Chondrocyte (in vitro differentiated cells): ENCODE measurements at regions not wholly inside any gene's neighbourhood (a gene's known extent, or its start where the extent isn't known, plus 50 kb on each side); places are given as distances from the start of the nearest gene placed in this dataset.

Experiments
- DNase-seq: peaks from one replicate; pipeline ENCODE4 v3.0.0; 2021; ENCODE audit warnings: mixed read lengths, low spot score
- H3K27ac Mint-ChIP-seq: one replicate; pipeline ENCODE4 v1.8.0; 2021; ENCODE audit warnings: mild to moderate bottlenecking, moderate library complexity, mixed read lengths; ENCODE audit not compliant: unreplicated experiment
- H3K27me3 Mint-ChIP-seq: 2 replicates; pipeline ENCODE4 v1.8.0; 2021; ENCODE audit warnings: low read depth, mixed read lengths
- H3K36me3 Mint-ChIP-seq: 2 replicates; pipeline ENCODE4 v1.8.0; 2021; ENCODE audit warnings: low read depth, mixed read lengths
- H3K4me1 Mint-ChIP-seq: 2 replicates; pipeline ENCODE4 v1.8.0; 2021; ENCODE audit warnings: low read depth, mild to moderate bottlenecking, mixed read lengths
- H3K4me3 Mint-ChIP-seq: one replicate; pipeline ENCODE4 v1.8.0; 2021; ENCODE audit warnings: mild to moderate bottlenecking, moderate library complexity, mixed read lengths; ENCODE audit not compliant: unreplicated experiment
- H3K9me3 Mint-ChIP-seq: 2 replicates; pipeline ENCODE4 v1.8.0; 2021; ENCODE audit warnings: low read depth, mixed read lengths
- TF ChIP-seq, protein P1 (sequence below): fragments of 200-600 bp; sonication (generic); IDR thresholded peaks from 2 replicates; pipeline ENCODE4 v1.5.0; 2021; ENCODE audit warnings: antibody characterized with exemption, mild to moderate bottlenecking, moderate library complexity

DNA sequence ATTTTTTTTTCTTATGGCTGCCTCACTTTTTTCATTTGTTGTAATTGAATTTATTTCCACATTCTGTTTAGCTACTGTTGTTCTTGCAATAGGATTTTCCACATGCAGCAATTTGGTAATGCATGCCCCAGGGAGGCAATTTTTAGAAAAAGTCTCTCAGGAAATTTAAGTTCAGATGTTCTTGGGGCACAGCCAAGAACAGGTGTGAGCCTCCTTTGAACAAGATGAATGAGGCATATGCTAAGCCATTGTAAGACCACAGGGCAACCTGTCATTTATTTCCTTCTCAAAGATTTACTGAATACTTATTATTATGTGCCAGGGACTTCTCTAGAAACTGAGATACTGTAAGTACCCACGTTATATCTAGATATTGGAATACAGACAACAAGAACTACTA is 549.5 kb downstream of the DIPK2A start:
- Mint-ChIP-seq H3K27ac (no peak overlapping the region), H3K36me3 (no peaks in the 10 kb centered on the region)

DNA sequence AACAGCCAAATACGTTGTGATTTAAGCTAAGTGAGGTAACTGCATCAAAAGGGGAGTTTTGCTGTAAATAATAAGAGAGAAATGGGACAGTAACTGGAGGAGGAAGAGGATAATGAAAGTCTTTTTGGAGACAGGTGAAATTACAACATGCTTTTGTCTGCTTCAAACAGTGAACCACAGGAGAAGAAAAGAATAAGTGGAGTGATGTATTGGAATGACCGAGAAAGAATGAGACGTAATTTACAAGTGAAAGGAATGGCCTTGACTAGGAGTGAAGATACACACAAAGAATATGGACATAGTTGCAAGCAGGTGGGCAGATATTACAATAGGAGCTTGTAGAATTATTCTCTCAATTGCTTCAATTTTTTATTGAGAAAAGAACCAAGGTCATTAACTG is 550.8 kb downstream of the DIPK2A start:
- no peaks in the 10 kb centered on the region for H3K9me3 Mint-ChIP-seq
- DNase-seq = no peak
- TF ChIP-seq, protein P1, sequence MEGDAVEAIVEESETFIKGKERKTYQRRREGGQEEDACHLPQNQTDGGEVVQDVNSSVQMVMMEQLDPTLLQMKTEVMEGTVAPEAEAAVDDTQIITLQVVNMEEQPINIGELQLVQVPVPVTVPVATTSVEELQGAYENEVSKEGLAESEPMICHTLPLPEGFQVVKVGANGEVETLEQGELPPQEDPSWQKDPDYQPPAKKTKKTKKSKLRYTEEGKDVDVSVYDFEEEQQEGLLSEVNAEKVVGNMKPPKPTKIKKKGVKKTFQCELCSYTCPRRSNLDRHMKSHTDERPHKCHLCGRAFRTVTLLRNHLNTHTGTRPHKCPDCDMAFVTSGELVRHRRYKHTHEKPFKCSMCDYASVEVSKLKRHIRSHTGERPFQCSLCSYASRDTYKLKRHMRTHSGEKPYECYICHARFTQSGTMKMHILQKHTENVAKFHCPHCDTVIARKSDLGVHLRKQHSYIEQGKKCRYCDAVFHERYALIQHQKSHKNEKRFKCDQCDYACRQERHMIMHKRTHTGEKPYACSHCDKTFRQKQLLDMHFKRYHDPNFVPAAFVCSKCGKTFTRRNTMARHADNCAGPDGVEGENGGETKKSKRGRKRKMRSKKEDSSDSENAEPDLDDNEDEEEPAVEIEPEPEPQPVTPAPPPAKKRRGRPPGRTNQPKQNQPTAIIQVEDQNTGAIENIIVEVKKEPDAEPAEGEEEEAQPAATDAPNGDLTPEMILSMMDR = no peak
- H3K4me3 Mint-ChIP-seq = no peak overlapping the region
- no peak overlapping the region for H3K27ac Mint-ChIP-seq
- H3K27me3 Mint-ChIP-seq = no peaks in the 10 kb centered on the region
- no peaks in the 10 kb centered on the region for H3K36me3 Mint-ChIP-seq
- H3K4me1 Mint-ChIP-seq = no peaks in the 10 kb centered on the region

More for the DNA sequence above, 549.5 kb downstream of the DIPK2A start:
- H3K4me1 Mint-ChIP-seq = peaks cover 4% of the 10 kb centered on the region
- no peak overlapping the region for H3K4me3 Mint-ChIP-seq
- H3K9me3 Mint-ChIP-seq = no peaks in the 10 kb centered on the region
- TF ChIP-seq, protein P1 = no peak
- DNase-seq = no peak
- no peaks in the 10 kb centered on the region for H3K27me3 Mint-ChIP-seq

DNA sequence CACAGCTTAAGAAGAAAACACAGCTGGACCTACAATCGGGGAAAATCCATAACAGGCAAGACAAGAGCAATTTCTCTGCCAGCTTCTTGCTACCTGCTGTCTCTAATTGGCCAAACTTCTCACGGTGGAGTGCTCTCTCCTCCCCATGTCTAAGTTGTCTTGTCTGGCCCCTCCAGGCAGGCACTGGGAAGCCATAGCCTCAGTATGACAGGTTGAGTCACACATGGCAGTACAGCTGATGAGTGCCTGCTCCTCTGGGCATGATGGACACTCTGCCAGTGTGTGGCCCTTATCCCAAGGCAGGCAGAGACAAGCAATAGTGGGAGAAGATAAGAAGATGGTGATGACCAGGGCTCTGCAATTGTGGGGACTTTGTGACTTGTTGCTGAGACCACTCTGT is 551.8 kb downstream of the DIPK2A start:
- TF ChIP-seq, protein P1 = no peak
- no peaks in the 10 kb centered on the region for H3K4me1 Mint-ChIP-seq
- no peaks in the 10 kb centered on the region for H3K27me3 Mint-ChIP-seq
- no peak for DNase-seq
- H3K27ac Mint-ChIP-seq = no peak overlapping the region
- no peaks in the 10 kb centered on the region for H3K9me3 Mint-ChIP-seq
- no peak overlapping the region for H3K4me3 Mint-ChIP-seq
- H3K36me3 Mint-ChIP-seq = no peaks in the 10 kb centered on the region

DNA sequence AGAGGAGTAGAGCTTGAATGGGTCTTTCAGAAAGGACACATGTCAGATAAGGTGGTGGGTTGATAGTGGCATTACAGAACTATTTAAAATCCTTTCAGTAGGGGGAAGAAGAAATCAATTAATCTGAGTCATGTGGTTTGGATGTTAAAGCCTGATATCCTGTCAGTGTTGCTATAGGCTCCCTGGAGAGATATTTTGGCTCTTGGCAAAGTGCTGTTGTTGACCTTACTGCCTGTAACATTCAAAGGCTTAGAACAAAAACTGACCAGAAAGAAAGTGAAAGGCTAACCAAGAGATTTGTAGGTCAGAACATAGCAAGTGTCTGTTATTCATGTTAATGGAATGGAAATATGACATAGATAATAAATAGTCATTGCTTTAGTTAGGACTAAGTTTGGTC is 552.9 kb downstream of the DIPK2A start:
- no peak for DNase-seq
- Mint-ChIP-seq H3K4me3 (no peak overlapping the region), H3K27ac (no peak overlapping the region), H3K4me1 (no peaks in the 10 kb centered on the region), H3K27me3 (no peaks in the 10 kb centered on the region), H3K36me3 (no peaks in the 10 kb centered on the region), H3K9me3 (no peaks in the 10 kb centered on the region)
- TF ChIP-seq, protein P1 = no peak

DNA sequence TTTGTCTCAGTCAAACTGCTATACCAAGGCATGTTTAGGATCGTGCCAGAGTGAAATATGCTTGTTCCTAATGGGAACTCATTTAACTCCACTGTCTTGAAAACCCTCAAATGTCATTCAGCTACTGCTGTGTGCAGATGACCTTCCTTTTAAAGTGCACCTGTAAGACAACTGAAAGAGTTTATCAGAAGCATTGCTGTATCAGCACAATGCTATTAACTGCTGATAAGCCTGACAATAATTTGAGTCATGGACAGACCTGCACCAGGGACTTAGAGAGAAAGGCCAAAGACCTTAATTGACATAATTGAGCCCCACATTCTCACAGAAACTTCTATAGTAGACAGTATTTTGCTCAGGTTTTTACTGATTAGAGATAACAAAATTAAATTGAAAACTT is 557.9 kb downstream of the DIPK2A start:
- TF ChIP-seq, protein P1 = no peak
- Mint-ChIP-seq H3K27ac (no peak overlapping the region), H3K36me3 (no peaks in the 10 kb centered on the region), H3K4me1 (no peaks in the 10 kb centered on the region), H3K9me3 (no peaks in the 10 kb centered on the region), H3K27me3 (no peaks in the 10 kb centered on the region), H3K4me3 (no peak overlapping the region)
- DNase-seq = no peak
